ENCODE measurements at regions not wholly inside any gene's neighbourhood (a gene's known extent, or its start where the extent isn't known, plus 50 kb on each side); places are given as distances from the start of the nearest gene placed in this dataset.

DNA sequence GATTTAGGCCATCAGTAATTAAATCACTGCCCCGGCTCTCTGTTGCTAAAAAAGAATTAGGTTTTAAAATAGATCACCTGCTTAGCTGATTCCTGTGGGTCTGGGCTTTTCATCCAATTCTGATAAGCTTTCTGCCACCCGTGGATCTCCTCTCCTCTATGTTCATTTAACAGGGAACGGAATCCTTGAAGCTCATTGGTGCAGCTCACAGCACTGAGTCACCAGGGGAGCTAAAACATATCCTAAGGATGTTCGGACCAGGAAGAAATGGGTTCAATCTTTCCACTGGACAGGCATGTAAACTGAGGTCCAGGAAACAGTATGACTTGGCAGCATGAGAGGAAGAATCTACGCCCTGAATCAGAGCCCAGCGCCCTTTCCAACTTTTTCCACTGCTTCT lies 267.1 kb upstream of the GRIA1 start (continued):
- TF ChIP-seq TOX (CRISPR knock-in tag; IDR thresholded peaks at IDR 0.05; ENCODE audit: borderline replicate concordance) = no peak

DNA sequence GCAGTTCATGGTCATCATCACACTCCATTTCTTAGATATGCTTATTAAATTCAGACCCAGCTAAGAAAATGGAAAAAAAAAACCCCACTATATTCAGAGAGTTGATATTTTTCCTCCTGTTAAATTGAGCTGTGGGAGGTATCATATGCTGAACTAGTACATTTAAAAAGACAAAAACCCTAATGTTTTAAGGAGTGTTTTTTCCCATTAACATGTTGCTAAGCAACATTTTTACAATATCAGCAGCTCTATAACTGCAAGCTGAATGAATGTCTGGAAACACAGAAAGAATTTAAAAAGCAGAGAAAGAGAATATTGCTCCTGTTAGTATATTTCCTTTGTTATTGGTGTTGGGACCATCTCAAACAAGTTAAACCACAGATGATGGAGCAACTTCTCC lies 265.8 kb upstream of the GRIA1 start:
- no peak for ATAC-seq
- TF ChIP-seq RARB (CRISPR knock-in tag; IDR thresholded peaks at IDR 0.05) = no peak
- TF ChIP-seq ZFP30 (CRISPR knock-in tag; IDR thresholded peaks at IDR 0.05) = no peak
- TF ChIP-seq PPARA (CRISPR knock-in tag; IDR thresholded peaks at IDR 0.05; ENCODE audit: borderline replicate concordance) = no peak
- TF ChIP-seq ISL1 (CRISPR knock-in tag; IDR thresholded peaks at IDR 0.05) = no peak
- TF ChIP-seq, protein P1, sequence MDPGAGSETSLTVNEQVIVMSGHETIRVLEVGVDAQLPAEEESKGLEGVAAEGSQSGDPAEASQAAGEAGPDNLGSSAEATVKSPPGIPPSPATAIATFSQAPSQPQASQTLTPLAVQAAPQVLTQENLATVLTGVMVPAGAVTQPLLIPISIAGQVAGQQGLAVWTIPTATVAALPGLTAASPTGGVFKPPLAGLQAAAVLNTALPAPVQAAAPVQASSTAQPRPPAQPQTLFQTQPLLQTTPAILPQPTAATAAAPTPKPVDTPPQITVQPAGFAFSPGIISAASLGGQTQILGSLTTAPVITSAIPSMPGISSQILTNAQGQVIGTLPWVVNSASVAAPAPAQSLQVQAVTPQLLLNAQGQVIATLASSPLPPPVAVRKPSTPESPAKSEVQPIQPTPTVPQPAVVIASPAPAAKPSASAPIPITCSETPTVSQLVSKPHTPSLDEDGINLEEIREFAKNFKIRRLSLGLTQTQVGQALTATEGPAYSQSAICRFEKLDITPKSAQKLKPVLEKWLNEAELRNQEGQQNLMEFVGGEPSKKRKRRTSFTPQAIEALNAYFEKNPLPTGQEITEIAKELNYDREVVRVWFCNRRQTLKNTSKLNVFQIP (CRISPR knock-in tag; IDR thresholded peaks at IDR 0.05; ENCODE audit: borderline replicate concordance, low read depth) = no peak
- TF ChIP-seq ZNF565 (CRISPR knock-in tag; conservative IDR thresholded peaks at IDR 0.05; ENCODE audit: low read depth) = no peak
- TF ChIP-seq OSR1 (CRISPR knock-in tag; IDR thresholded peaks at IDR 0.05) = no peak
- TF ChIP-seq ARNTL (CRISPR knock-in tag; IDR thresholded peaks at IDR 0.05; ENCODE audit: borderline replicate concordance, low read depth) = no peak
- no peak for TF ChIP-seq SNAI2 (CRISPR knock-in tag; IDR thresholded peaks at IDR 0.05)
- no peak for TF ChIP-seq BACH2 (CRISPR knock-in tag; IDR thresholded peaks at IDR 0.05; ENCODE audit: borderline replicate concordance)
- TF ChIP-seq TOX (CRISPR knock-in tag; IDR thresholded peaks at IDR 0.05; ENCODE audit: borderline replicate concordance) = no peak
- TF ChIP-seq ZC3H10 (CRISPR knock-in tag; IDR thresholded peaks at IDR 0.05) = no peak
- TF ChIP-seq, protein P2, sequence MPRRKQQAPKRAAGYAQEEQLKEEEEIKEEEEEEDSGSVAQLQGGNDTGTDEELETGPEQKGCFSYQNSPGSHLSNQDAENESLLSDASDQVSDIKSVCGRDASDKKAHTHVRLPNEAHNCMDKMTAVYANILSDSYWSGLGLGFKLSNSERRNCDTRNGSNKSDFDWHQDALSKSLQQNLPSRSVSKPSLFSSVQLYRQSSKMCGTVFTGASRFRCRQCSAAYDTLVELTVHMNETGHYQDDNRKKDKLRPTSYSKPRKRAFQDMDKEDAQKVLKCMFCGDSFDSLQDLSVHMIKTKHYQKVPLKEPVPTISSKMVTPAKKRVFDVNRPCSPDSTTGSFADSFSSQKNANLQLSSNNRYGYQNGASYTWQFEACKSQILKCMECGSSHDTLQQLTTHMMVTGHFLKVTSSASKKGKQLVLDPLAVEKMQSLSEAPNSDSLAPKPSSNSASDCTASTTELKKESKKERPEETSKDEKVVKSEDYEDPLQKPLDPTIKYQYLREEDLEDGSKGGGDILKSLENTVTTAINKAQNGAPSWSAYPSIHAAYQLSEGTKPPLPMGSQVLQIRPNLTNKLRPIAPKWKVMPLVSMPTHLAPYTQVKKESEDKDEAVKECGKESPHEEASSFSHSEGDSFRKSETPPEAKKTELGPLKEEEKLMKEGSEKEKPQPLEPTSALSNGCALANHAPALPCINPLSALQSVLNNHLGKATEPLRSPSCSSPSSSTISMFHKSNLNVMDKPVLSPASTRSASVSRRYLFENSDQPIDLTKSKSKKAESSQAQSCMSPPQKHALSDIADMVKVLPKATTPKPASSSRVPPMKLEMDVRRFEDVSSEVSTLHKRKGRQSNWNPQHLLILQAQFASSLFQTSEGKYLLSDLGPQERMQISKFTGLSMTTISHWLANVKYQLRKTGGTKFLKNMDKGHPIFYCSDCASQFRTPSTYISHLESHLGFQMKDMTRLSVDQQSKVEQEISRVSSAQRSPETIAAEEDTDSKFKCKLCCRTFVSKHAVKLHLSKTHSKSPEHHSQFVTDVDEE (CRISPR knock-in tag; IDR thresholded peaks at IDR 0.05) = no peak
- TF ChIP-seq, protein P3, sequence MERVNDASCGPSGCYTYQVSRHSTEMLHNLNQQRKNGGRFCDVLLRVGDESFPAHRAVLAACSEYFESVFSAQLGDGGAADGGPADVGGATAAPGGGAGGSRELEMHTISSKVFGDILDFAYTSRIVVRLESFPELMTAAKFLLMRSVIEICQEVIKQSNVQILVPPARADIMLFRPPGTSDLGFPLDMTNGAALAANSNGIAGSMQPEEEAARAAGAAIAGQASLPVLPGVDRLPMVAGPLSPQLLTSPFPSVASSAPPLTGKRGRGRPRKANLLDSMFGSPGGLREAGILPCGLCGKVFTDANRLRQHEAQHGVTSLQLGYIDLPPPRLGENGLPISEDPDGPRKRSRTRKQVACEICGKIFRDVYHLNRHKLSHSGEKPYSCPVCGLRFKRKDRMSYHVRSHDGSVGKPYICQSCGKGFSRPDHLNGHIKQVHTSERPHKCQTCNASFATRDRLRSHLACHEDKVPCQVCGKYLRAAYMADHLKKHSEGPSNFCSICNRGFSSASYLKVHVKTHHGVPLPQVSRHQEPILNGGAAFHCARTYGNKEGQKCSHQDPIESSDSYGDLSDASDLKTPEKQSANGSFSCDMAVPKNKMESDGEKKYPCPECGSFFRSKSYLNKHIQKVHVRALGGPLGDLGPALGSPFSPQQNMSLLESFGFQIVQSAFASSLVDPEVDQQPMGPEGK (CRISPR knock-in tag; IDR thresholded peaks at IDR 0.05; ENCODE audit: borderline replicate concordance) = no peak
- no peak for TF ChIP-seq ZFP3 (CRISPR knock-in tag; IDR thresholded peaks at IDR 0.05)
- no peak for TF ChIP-seq TCF4 (CRISPR knock-in tag; IDR thresholded peaks at IDR 0.05; ENCODE audit: borderline replicate concordance)
- no peak for TF ChIP-seq GLIS3 (CRISPR knock-in tag; IDR thresholded peaks at IDR 0.05)

DNA sequence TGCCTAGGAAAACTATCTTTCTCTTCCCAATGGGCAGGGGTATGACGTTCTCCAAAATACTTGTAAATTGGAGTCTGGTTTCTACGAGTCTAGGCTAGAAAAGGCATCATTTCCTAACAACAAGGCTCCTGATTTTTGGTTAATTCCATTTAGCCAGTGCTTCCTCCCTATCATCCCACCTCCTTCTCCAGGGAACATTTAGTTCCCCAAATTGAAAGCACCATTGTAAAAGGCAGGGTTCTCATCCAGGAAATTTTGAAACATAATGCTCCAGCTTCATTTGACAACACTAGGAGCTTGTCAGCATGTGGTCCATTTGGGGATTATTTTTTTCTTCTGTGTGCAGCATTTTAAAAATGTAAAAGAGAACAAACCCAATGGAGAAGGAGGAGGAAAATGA lies 256.5 kb upstream of the GRIA1 start:
- TF ChIP-seq, protein P3 (CRISPR knock-in tag; IDR thresholded peaks at IDR 0.05; ENCODE audit: borderline replicate concordance) = no peak
- TF ChIP-seq SNAI2 (CRISPR knock-in tag; IDR thresholded peaks at IDR 0.05) = no peak
- TF ChIP-seq ZC3H10 (CRISPR knock-in tag; IDR thresholded peaks at IDR 0.05) = no peak
- TF ChIP-seq, protein P4, sequence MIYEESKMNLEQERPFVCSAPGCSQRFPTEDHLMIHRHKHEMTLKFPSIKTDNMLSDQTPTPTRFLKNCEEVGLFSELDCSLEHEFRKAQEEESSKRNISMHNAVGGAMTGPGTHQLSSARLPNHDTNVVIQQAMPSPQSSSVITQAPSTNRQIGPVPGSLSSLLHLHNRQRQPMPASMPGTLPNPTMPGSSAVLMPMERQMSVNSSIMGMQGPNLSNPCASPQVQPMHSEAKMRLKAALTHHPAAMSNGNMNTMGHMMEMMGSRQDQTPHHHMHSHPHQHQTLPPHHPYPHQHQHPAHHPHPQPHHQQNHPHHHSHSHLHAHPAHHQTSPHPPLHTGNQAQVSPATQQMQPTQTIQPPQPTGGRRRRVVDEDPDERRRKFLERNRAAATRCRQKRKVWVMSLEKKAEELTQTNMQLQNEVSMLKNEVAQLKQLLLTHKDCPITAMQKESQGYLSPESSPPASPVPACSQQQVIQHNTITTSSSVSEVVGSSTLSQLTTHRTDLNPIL (CRISPR knock-in tag; IDR thresholded peaks at IDR 0.05; ENCODE audit: low read depth) = no peak
- no peak for TF ChIP-seq GLIS3 (CRISPR knock-in tag; IDR thresholded peaks at IDR 0.05)
- TF ChIP-seq ZNF70 (CRISPR knock-in tag; IDR thresholded peaks at IDR 0.05) = no peak
- no peak for TF ChIP-seq CSDC2 (CRISPR knock-in tag; IDR thresholded peaks at IDR 0.05)
- TF ChIP-seq ZFP30 (CRISPR knock-in tag; IDR thresholded peaks at IDR 0.05) = no peak
- TF ChIP-seq TOX (CRISPR knock-in tag; IDR thresholded peaks at IDR 0.05; ENCODE audit: borderline replicate concordance) = no peak
- TF ChIP-seq ISL1 (CRISPR knock-in tag; IDR thresholded peaks at IDR 0.05) = no peak
- TF ChIP-seq OSR1 (CRISPR knock-in tag; IDR thresholded peaks at IDR 0.05) = no peak
- TF ChIP-seq, protein P2 (CRISPR knock-in tag; IDR thresholded peaks at IDR 0.05) = no peak
- no peak for TF ChIP-seq RARB (CRISPR knock-in tag; IDR thresholded peaks at IDR 0.05)
- no peak for TF ChIP-seq ZNF565 (CRISPR knock-in tag; conservative IDR thresholded peaks at IDR 0.05; ENCODE audit: low read depth)
- TF ChIP-seq, protein P1 (CRISPR knock-in tag; IDR thresholded peaks at IDR 0.05; ENCODE audit: borderline replicate concordance, low read depth) = no peak
- TF ChIP-seq ZFP3 (CRISPR knock-in tag; IDR thresholded peaks at IDR 0.05) = no peak
- no peak for TF ChIP-seq ARNTL (CRISPR knock-in tag; IDR thresholded peaks at IDR 0.05; ENCODE audit: borderline replicate concordance, low read depth)
- no peak for TF ChIP-seq ESRRG (CRISPR knock-in tag; IDR thresholded peaks at IDR 0.05)
- no peak for TF ChIP-seq TCF4 (CRISPR knock-in tag; IDR thresholded peaks at IDR 0.05; ENCODE audit: borderline replicate concordance)
- no peak for TF ChIP-seq BACH2 (CRISPR knock-in tag; IDR thresholded peaks at IDR 0.05; ENCODE audit: borderline replicate concordance)
- ATAC-seq = no peak
